ENCODE measurements at regions not wholly inside any gene's neighbourhood (a gene's known extent, or its start where the extent isn't known, plus 50 kb on each side); places are given as distances from the start of the nearest gene placed in this dataset.
"Not testable (repeated sequence)": the region's sequence is repeated elsewhere in the genome, so short reads cannot be mapped to it uniquely, and the experiment has no call there.

- H3K4me1 Mint-ChIP-seq (ENCODE audit: low read depth, unreplicated experiment): no peaks in the 10 kb centered on the region
- no peak overlapping the region for H3K27ac Mint-ChIP-seq (ENCODE audit: unreplicated experiment)
- no TSS peak for BruUV-seq (replicated peaks)
- intact Hi-C loops (cut with micrococcal nuclease; ENCODE audit: unreplicated experiment): no loop called here
- H3K4me3 Mint-ChIP-seq (ENCODE audit: low read depth, unreplicated experiment): no peak overlapping the region
- H3K36me3 Mint-ChIP-seq (ENCODE audit: insufficient read depth, unreplicated experiment): no peaks in the 10 kb centered on the region
- no peaks in the 10 kb centered on the region for H3K9me3 Mint-ChIP-seq (ENCODE audit: low read depth, unreplicated experiment)
- H3K27me3 Mint-ChIP-seq (ENCODE audit: unreplicated experiment): no peaks in the 10 kb centered on the region
- CTCF ChIA-PET: no interaction called here
- DNase-seq: no peak
- no peak for TF ChIP-seq CTCF (IDR thresholded peaks at IDR 0.05; ENCODE audit: unreplicated experiment)
Observed at GRCh38 chr12:79993106-79993862, 58.4 kb upstream of the PPP1R12A start.

GRCh38 chr12:79991586-79991985 lies 56.7 kb upstream of the PPP1R12A start:
- DNase-seq: no peak
- Mint-ChIP-seq H3K36me3 (ENCODE audit: insufficient read depth, unreplicated experiment) (no peaks in the 10 kb centered on the region), H3K27ac (ENCODE audit: unreplicated experiment) (no peak overlapping the region), H3K9me3 (ENCODE audit: low read depth, unreplicated experiment) (no peaks in the 10 kb centered on the region), H3K4me1 (ENCODE audit: low read depth, unreplicated experiment) (no peaks in the 10 kb centered on the region), H3K4me3 (ENCODE audit: low read depth, unreplicated experiment) (no peak overlapping the region), H3K27me3 (ENCODE audit: unreplicated experiment) (no peaks in the 10 kb centered on the region)
- no TSS peak for BruUV-seq (replicated peaks)
- intact Hi-C loops (cut with micrococcal nuclease; ENCODE audit: unreplicated experiment): no loop called here
- CTCF ChIA-PET: no interaction called here
- no peak for TF ChIP-seq CTCF (IDR thresholded peaks at IDR 0.05; ENCODE audit: unreplicated experiment)

GRCh38 chr12:79990509-79991338 lies 55.8 kb upstream of the PPP1R12A start:
- H3K27me3 Mint-ChIP-seq (ENCODE audit: unreplicated experiment); H3K9me3 Mint-ChIP-seq (ENCODE audit: low read depth, unreplicated experiment); H3K36me3 Mint-ChIP-seq (ENCODE audit: insufficient read depth, unreplicated experiment); H3K27ac Mint-ChIP-seq (ENCODE audit: unreplicated experiment); CTCF ChIA-PET; intact Hi-C loops (cut with micrococcal nuclease; ENCODE audit: unreplicated experiment); H3K4me1 Mint-ChIP-seq (ENCODE audit: low read depth, unreplicated experiment); DNase-seq; H3K4me3 Mint-ChIP-seq (ENCODE audit: low read depth, unreplicated experiment); BruUV-seq (replicated peaks): not testable (repeated sequence)

GRCh38 chr12:79988368-79988767 lies 53.5 kb upstream of the PPP1R12A start:
- no TSS peak for BruUV-seq (replicated peaks)
- no peak for TF ChIP-seq CTCF (IDR thresholded peaks at IDR 0.05; ENCODE audit: unreplicated experiment)
- no peak overlapping the region for H3K4me3 Mint-ChIP-seq (ENCODE audit: low read depth, unreplicated experiment)
- no peaks in the 10 kb centered on the region for H3K27me3 Mint-ChIP-seq (ENCODE audit: unreplicated experiment)
- H3K9me3 Mint-ChIP-seq (ENCODE audit: low read depth, unreplicated experiment): no peaks in the 10 kb centered on the region
- CTCF ChIA-PET: no interaction called here
- H3K36me3 Mint-ChIP-seq (ENCODE audit: insufficient read depth, unreplicated experiment): no peaks in the 10 kb centered on the region
- DNase-seq: no peak
- H3K27ac Mint-ChIP-seq (ENCODE audit: unreplicated experiment): no peak overlapping the region
- intact Hi-C loops (cut with micrococcal nuclease; ENCODE audit: unreplicated experiment): loop anchor here (10.0 kb wide), 1 partner anchor 104 kb away; no protein-coding TSS in a partner anchor
- peaks cover 10% of the 10 kb centered on the region for H3K4me1 Mint-ChIP-seq (ENCODE audit: low read depth, unreplicated experiment)
